ENCODE measurements at regions not wholly inside any gene's neighbourhood (a gene's known extent, or its start where the extent isn't known, plus 50 kb on each side); places are given as distances from the start of the nearest gene placed in this dataset.

DNA sequence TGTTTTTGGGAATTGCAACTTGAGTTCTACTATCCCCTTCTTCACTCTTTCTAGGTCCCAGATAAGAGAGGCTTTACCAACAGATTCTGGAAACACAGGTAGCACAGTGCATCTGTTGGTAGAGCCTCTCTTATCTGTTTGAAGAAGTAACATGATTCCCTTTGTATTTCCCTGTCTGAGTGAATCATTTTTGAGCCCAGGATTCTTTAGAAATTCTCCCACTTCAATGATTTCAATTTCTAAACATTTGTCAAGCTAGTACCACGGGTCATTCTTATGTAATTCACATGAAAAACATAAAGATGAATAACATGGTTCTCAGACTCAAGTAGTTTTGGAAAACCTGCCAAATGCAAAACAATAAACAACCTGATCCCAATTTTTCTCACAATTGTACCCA lies 72.0 kb upstream of the DUSP10 start:
- no peak for TF ChIP-seq CTCF (IDR thresholded peaks at IDR 0.05)
- TF ChIP-seq EP300 (IDR thresholded peaks at IDR 0.05) = no peak
